ENCODE measurements at regions not wholly inside any gene's neighbourhood (a gene's known extent, or its start where the extent isn't known, plus 50 kb on each side); places are given as distances from the start of the nearest gene placed in this dataset.

DNA sequence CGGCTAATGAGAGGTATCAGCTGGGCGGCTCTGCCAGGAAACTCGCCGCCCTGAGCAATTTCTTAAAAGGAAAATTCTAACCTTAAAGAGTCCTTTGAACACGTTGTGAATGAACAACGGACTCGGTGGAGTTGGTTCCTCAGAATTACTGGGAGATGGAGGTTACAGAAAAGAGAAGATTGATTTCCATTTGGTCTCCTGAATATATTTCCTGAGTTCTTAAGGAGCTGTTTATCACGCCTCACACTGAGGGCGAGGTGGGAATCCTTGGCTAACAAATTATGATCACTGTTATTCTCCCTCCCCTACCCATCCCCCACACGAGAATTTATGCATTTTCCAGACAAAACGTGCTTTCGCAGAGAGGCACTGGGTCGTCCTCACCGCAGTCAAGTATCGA, 194.5 kb upstream of the C14orf180 start:
- H3K9me3 ChIP-seq (ENCODE audit: control insufficient read depth in 4 of 4, low read length in 3 of 4) = peaks cover 0 to 5% (median 4%) of the 10 kb centered on the region in 4 donors
- no peaks in the 10 kb centered on the region for H3K36me3 ChIP-seq (ENCODE audit: control insufficient read depth in 4 of 4, insufficient read depth in 3 of 4, low read depth in 1 of 4, low read length in 3 of 4)
- no peak overlapping the region for H3K4me3 ChIP-seq (ENCODE audit: low read depth in 1 of 3, low read length in 3 of 3)
- no peak overlapping the region for H3K27ac ChIP-seq (ENCODE audit: low read depth in 1 of 2, low read length in 2 of 2)
- no peak overlapping the region for H3K9ac ChIP-seq (ENCODE audit: low read depth in 1 of 2, low read length in 2 of 2)
- no peak for DNase-seq (ENCODE audit: low spot score)
- H3K27me3 ChIP-seq (ENCODE audit: control insufficient read depth in 4 of 4, insufficient read depth in 4 of 4, low read length in 3 of 4) = peaks cover 0 to 7% (median 0%) of the 10 kb centered on the region in 4 donors
- H3K4me1 ChIP-seq (ENCODE audit: control insufficient read depth in 4 of 4, insufficient read depth in 4 of 4, low read length in 3 of 4) = no peaks in the 10 kb centered on the region
- TF ChIP-seq NR2F2 (IDR thresholded peaks at IDR 0.05) = no peak
- no peak for TF ChIP-seq HNF4A (conservative IDR thresholded peaks at IDR 0.05)
- TF ChIP-seq FOXA2 (IDR thresholded peaks at IDR 0.05) = no peak
- TF ChIP-seq RXRA (IDR thresholded peaks at IDR 0.05) = no peak
- TF ChIP-seq SP1 (IDR thresholded peaks at IDR 0.05) = no peak
- TF ChIP-seq, protein P1, sequence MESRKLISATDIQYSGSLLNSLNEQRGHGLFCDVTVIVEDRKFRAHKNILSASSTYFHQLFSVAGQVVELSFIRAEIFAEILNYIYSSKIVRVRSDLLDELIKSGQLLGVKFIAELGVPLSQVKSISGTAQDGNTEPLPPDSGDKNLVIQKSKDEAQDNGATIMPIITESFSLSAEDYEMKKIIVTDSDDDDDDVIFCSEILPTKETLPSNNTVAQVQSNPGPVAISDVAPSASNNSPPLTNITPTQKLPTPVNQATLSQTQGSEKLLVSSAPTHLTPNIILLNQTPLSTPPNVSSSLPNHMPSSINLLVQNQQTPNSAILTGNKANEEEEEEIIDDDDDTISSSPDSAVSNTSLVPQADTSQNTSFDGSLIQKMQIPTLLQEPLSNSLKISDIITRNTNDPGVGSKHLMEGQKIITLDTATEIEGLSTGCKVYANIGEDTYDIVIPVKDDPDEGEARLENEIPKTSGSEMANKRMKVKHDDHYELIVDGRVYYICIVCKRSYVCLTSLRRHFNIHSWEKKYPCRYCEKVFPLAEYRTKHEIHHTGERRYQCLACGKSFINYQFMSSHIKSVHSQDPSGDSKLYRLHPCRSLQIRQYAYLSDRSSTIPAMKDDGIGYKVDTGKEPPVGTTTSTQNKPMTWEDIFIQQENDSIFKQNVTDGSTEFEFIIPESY (IDR thresholded peaks at IDR 0.05) = no peak
- no peak for TF ChIP-seq YY1 (IDR thresholded peaks at IDR 0.05)
- no peak for TF ChIP-seq EGR1 (IDR thresholded peaks at IDR 0.05; ENCODE audit: low read depth in 2 of 2)
- 62% methylated on average over 15 of the region's 15 CpGs for WGBS

DNA sequence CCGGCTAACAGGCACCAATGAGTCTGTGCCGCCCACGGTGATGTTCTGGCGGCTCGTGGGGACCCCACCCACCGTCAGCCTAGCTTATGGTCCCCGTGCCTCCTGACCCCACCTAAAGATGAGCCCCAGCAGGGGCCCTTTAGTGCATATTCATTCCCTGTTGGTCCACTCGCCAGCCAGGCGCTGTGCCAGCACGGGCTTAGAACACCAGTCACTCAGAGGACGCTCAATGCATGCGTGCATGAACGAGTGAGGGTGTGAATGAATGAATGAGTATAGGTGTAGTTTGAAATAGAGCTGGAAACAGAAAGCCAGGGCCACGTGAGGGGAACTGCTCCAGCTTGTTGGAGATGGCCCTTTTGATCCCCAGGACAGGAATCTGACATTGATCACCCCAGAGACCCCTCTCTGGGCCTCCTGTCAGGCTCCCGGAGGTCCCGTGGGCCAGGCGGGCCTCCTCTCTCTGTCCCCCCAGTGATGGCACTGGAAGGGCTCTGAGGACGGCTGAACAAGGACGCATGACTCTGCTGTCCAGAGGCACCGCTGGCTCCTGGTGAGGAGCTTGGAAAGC, 193.9 kb upstream of the C14orf180 start:
- no peak for DNase-seq (ENCODE audit: low spot score)
- peaks cover 0 to 7% (median 0%) of the 10 kb centered on the region in 4 donors for H3K27me3 ChIP-seq (ENCODE audit: control insufficient read depth in 4 of 4, insufficient read depth in 4 of 4, low read length in 3 of 4)
- TF ChIP-seq, protein P2, sequence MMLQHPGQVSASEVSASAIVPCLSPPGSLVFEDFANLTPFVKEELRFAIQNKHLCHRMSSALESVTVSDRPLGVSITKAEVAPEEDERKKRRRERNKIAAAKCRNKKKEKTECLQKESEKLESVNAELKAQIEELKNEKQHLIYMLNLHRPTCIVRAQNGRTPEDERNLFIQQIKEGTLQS (IDR thresholded peaks at IDR 0.05) = no peak
- TF ChIP-seq NR2F2 (IDR thresholded peaks at IDR 0.05) = no peak
- no peak for TF ChIP-seq YY1 (IDR thresholded peaks at IDR 0.05)
- no peak for TF ChIP-seq TAF1 (conservative IDR thresholded peaks at IDR 0.05)
- no peak for TF ChIP-seq HNF4G (IDR thresholded peaks at IDR 0.05)
- no peak for TF ChIP-seq GABPA (IDR thresholded peaks at IDR 0.05 in 1 of 2, conservative IDR thresholded peaks at IDR 0.05 in 1 of 2)
- TF ChIP-seq, protein P3, sequence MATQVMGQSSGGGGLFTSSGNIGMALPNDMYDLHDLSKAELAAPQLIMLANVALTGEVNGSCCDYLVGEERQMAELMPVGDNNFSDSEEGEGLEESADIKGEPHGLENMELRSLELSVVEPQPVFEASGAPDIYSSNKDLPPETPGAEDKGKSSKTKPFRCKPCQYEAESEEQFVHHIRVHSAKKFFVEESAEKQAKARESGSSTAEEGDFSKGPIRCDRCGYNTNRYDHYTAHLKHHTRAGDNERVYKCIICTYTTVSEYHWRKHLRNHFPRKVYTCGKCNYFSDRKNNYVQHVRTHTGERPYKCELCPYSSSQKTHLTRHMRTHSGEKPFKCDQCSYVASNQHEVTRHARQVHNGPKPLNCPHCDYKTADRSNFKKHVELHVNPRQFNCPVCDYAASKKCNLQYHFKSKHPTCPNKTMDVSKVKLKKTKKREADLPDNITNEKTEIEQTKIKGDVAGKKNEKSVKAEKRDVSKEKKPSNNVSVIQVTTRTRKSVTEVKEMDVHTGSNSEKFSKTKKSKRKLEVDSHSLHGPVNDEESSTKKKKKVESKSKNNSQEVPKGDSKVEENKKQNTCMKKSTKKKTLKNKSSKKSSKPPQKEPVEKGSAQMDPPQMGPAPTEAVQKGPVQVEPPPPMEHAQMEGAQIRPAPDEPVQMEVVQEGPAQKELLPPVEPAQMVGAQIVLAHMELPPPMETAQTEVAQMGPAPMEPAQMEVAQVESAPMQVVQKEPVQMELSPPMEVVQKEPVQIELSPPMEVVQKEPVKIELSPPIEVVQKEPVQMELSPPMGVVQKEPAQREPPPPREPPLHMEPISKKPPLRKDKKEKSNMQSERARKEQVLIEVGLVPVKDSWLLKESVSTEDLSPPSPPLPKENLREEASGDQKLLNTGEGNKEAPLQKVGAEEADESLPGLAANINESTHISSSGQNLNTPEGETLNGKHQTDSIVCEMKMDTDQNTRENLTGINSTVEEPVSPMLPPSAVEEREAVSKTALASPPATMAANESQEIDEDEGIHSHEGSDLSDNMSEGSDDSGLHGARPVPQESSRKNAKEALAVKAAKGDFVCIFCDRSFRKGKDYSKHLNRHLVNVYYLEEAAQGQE (IDR thresholded peaks at IDR 0.05) = no peak
- no peak for TF ChIP-seq SP1 (IDR thresholded peaks at IDR 0.05)
- no peak for TF ChIP-seq FOXA2 (IDR thresholded peaks at IDR 0.05)
- TF ChIP-seq EGR1 (IDR thresholded peaks at IDR 0.05; ENCODE audit: low read depth in 2 of 2) = no peak
- TF ChIP-seq, protein P1 (IDR thresholded peaks at IDR 0.05) = no peak
- TF ChIP-seq JUND (IDR thresholded peaks at IDR 0.05) = no peak
- TF ChIP-seq, protein P4, sequence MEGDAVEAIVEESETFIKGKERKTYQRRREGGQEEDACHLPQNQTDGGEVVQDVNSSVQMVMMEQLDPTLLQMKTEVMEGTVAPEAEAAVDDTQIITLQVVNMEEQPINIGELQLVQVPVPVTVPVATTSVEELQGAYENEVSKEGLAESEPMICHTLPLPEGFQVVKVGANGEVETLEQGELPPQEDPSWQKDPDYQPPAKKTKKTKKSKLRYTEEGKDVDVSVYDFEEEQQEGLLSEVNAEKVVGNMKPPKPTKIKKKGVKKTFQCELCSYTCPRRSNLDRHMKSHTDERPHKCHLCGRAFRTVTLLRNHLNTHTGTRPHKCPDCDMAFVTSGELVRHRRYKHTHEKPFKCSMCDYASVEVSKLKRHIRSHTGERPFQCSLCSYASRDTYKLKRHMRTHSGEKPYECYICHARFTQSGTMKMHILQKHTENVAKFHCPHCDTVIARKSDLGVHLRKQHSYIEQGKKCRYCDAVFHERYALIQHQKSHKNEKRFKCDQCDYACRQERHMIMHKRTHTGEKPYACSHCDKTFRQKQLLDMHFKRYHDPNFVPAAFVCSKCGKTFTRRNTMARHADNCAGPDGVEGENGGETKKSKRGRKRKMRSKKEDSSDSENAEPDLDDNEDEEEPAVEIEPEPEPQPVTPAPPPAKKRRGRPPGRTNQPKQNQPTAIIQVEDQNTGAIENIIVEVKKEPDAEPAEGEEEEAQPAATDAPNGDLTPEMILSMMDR (IDR thresholded peaks at IDR 0.05; ENCODE audit: low read depth, low read length, missing input control) = no peak
- no peak for TF ChIP-seq RXRA (IDR thresholded peaks at IDR 0.05)
- TF ChIP-seq HNF4A (conservative IDR thresholded peaks at IDR 0.05) = no peak
- TF ChIP-seq, protein P5, sequence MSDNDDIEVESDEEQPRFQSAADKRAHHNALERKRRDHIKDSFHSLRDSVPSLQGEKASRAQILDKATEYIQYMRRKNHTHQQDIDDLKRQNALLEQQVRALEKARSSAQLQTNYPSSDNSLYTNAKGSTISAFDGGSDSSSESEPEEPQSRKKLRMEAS (IDR thresholded peaks at IDR 0.05) = no peak
- TF ChIP-seq FOXA1 (IDR thresholded peaks at IDR 0.05) = no peak
- TF ChIP-seq RAD21 (IDR thresholded peaks at IDR 0.05) = no peak
- no peak overlapping the region for H3K4me3 ChIP-seq (ENCODE audit: low read depth in 1 of 3, low read length in 3 of 3)
- WGBS = 66% methylated on average over 20 of the region's 20 CpGs
- H3K9ac ChIP-seq (ENCODE audit: low read depth in 1 of 2, low read length in 2 of 2) = no peak overlapping the region
- peaks cover 0 to 4% (median 2%) of the 10 kb centered on the region in 4 donors for H3K9me3 ChIP-seq (ENCODE audit: control insufficient read depth in 4 of 4, low read length in 3 of 4)
- no peaks in the 10 kb centered on the region for H3K36me3 ChIP-seq (ENCODE audit: control insufficient read depth in 4 of 4, insufficient read depth in 3 of 4, low read depth in 1 of 4, low read length in 3 of 4)
- H3K27ac ChIP-seq (ENCODE audit: low read depth in 1 of 2, low read length in 2 of 2) = no peak overlapping the region
- H3K4me1 ChIP-seq (ENCODE audit: control insufficient read depth in 4 of 4, insufficient read depth in 4 of 4, low read length in 3 of 4) = no peaks in the 10 kb centered on the region
